Smooth muscle cell (in vitro differentiated cells): ENCODE measurements at regions not wholly inside any gene's neighbourhood (a gene's known extent, or its start where the extent isn't known, plus 50 kb on each side); places are given as distances from the start of the nearest gene placed in this dataset.

ENCODE experiments used
- DNase-seq: peaks from one replicate; lab custom pipeline; 2025; ENCODE audit not compliant: unreplicated experiment; lab: John Stamatoyannopoulos, UW
- H2AFZ ChIP-seq: fragments of 200-600 bp; sonication (generic); 2 replicates; pipeline ENCODE4 v1.6.0; 2016; ENCODE audit warnings: antibody characterized with exemption, low read depth, mild to moderate bottlenecking
- H3F3A ChIP-seq: fragments of 200-600 bp; sonication (generic); 2 replicates; pipeline ENCODE4 v1.6.0; 2017; ENCODE audit warnings: antibody characterized with exemption, low read depth
- H3K27ac ChIP-seq: fragments of 200-600 bp; sonication (generic); 2 replicates; pipeline ENCODE4 v1.5.1; 2016; ENCODE audit warnings: low read depth, mild to moderate bottlenecking
- H3K27me3 ChIP-seq: fragments of 200-600 bp; sonication (generic); 2 replicates; pipeline ENCODE4 v1.6.1; 2016; ENCODE audit warnings: low read depth, mild to moderate bottlenecking
- H3K36me3 ChIP-seq: fragments of 200-600 bp; sonication (generic); 2 replicates; pipeline ENCODE4 v1.5.1; 2016; ENCODE audit warnings: low read depth
- H3K4me1 ChIP-seq: fragments of 200-600 bp; sonication (generic); 2 replicates; pipeline ENCODE4 v1.5.1; 2016; ENCODE audit warnings: low read depth
- H3K4me2 ChIP-seq: fragments of 200-600 bp; sonication (generic); 2 replicates; pipeline ENCODE4 v1.6.0; 2016; ENCODE audit warnings: mild to moderate bottlenecking
- H3K4me3 ChIP-seq: fragments of 200-600 bp; sonication (generic); 2 replicates; pipeline ENCODE4 v1.5.1; 2016; ENCODE audit warnings: mild to moderate bottlenecking
- H3K79me2 ChIP-seq: fragments of 200-600 bp; sonication (generic); 2 replicates; pipeline ENCODE4 v1.6.0; 2016; ENCODE audit warnings: low read depth, mild to moderate bottlenecking
- H3K9ac ChIP-seq: fragments of 200-600 bp; sonication (generic); 2 replicates; pipeline ENCODE4 v1.6.0; 2016; ENCODE audit warnings: low read depth
- H3K9me3 ChIP-seq: fragments of 200-600 bp; sonication (generic); replicated peaks from 2 replicates; pipeline ENCODE4 v1.5.1; 2016; ENCODE audit warnings: low read depth
- H4K20me1 ChIP-seq: fragments of 200-600 bp; sonication (generic); 2 replicates; pipeline ENCODE4 v1.6.0; 2016; ENCODE audit warnings: low read depth
- CTCF ChIP-seq: fragments of 200-600 bp; sonication (generic); IDR thresholded peaks from 2 replicates; pipeline ENCODE4 v1.5.1; 2017; ENCODE audit warnings: borderline replicate concordance, mild to moderate bottlenecking, antibody characterized with exemption; ENCODE audit not compliant: insufficient read depth, poor library complexity, severe bottlenecking
- WGBS: methylation state at CpG from one replicate; pipeline ENCODE4 v1.1.7; 2016; ENCODE audit warnings: low lambda C conversion rate; 5-methylcytosine and 5-hydroxymethylcytosine counted together

- Histone ChIP-seq H3K79me2 (no peaks in the 10 kb centered on the region), H3K9ac (no peak overlapping the region), H3K4me1 (no peaks in the 10 kb centered on the region), H3K27ac (no peak overlapping the region), H3K9me3 (no peaks in the 10 kb centered on the region), H2AFZ (no peak overlapping the region), H3F3A (no peaks in the 10 kb centered on the region), H3K36me3 (no peaks in the 10 kb centered on the region), H4K20me1 (no peaks in the 10 kb centered on the region), H3K4me2 (no peak overlapping the region), H3K4me3 (no peak overlapping the region), H3K27me3 (no peaks in the 10 kb centered on the region)
- no peak for DNase-seq
- WGBS: 85% methylated on average over 7 of the region's 7 CpGs
- TF ChIP-seq CTCF: no peak
Observed at GRCh38 chr10:1928606-1929005, 191.3 kb upstream of the ADARB2 start.

GRCh38 chr10:1923998-1924397 lies 186.7 kb upstream of the ADARB2 start:
- Histone ChIP-seq H3K79me2 (no peaks in the 10 kb centered on the region), H3K4me1 (no peaks in the 10 kb centered on the region), H3K9ac (no peak overlapping the region), H3K4me3 (no peak overlapping the region), H2AFZ (no peak overlapping the region), H3F3A (no peaks in the 10 kb centered on the region), H3K4me2 (no peak overlapping the region), H3K36me3 (no peaks in the 10 kb centered on the region), H3K27ac (no peak overlapping the region), H3K27me3 (no peaks in the 10 kb centered on the region), H3K9me3 (no peaks in the 10 kb centered on the region), H4K20me1 (no peaks in the 10 kb centered on the region)
- TF ChIP-seq CTCF: no peak
- DNase-seq: no peak
- WGBS: 84% methylated on average over 12 of the region's 12 CpGs

GRCh38 chr10:1923586-1923985 lies 186.3 kb upstream of the ADARB2 start:
- no peaks in the 10 kb centered on the region for H4K20me1 ChIP-seq
- H3K79me2 ChIP-seq: no peaks in the 10 kb centered on the region
- H3K36me3 ChIP-seq: no peaks in the 10 kb centered on the region
- no peak overlapping the region for H3K9ac ChIP-seq
- H3K4me1 ChIP-seq: no peaks in the 10 kb centered on the region
- H3K27ac ChIP-seq: no peak overlapping the region
- 69% methylated on average over 8 of the region's 8 CpGs for WGBS
- no peaks in the 10 kb centered on the region for H3K9me3 ChIP-seq
- H2AFZ ChIP-seq: no peak overlapping the region
- H3F3A ChIP-seq: no peaks in the 10 kb centered on the region
- H3K4me2 ChIP-seq: no peak overlapping the region
- no peak for TF ChIP-seq CTCF
- H3K4me3 ChIP-seq: no peak overlapping the region
- no peaks in the 10 kb centered on the region for H3K27me3 ChIP-seq
- DNase-seq: no peak

- WGBS: 84% methylated on average over 4 of the region's 4 CpGs
- no peaks in the 10 kb centered on the region for H3K9me3 ChIP-seq
- no peak overlapping the region for H3K4me2 ChIP-seq
- no peak for TF ChIP-seq CTCF
- H3K4me1 ChIP-seq: no peaks in the 10 kb centered on the region
- H3K4me3 ChIP-seq: no peak overlapping the region
- H3K27ac ChIP-seq: no peak overlapping the region
- no peak for DNase-seq
- no peak overlapping the region for H2AFZ ChIP-seq
- H3K79me2 ChIP-seq: no peaks in the 10 kb centered on the region
- no peak overlapping the region for H3K9ac ChIP-seq
- H4K20me1 ChIP-seq: no peaks in the 10 kb centered on the region
- H3K36me3 ChIP-seq: no peaks in the 10 kb centered on the region
- H3F3A ChIP-seq: no peaks in the 10 kb centered on the region
- no peaks in the 10 kb centered on the region for H3K27me3 ChIP-seq
Observed at GRCh38 chr10:1920941-1921340, 183.6 kb upstream of the ADARB2 start.
